GM23338 (cell line): ENCODE measurements at regions not wholly inside any gene's neighbourhood (a gene's known extent, or its start where the extent isn't known, plus 50 kb on each side); places are given as distances from the start of the nearest gene placed in this dataset.

ENCODE experiments used
- CREB1 ChIP-seq: fragments of 250-450 bp; sonication (Bioruptor Pico); IDR thresholded peaks from 2 replicates; pipeline ENCODE4 v1.5.0; 2020; ENCODE audit warnings: low read depth, mild to moderate bottlenecking, moderate library complexity
- EZH2phosphoT487 ChIP-seq: fragments of 200-600 bp; sonication (generic); IDR thresholded peaks from one replicate; pipeline ENCODE4 v1.8.1; 2018; ENCODE audit warnings: antibody characterized with exemption; ENCODE audit not compliant: unreplicated experiment
- JUNB ChIP-seq: IDR thresholded peaks from one replicate; pipeline ENCODE4 v1.6.1; 2016; ENCODE audit warnings: antibody characterized with exemption; ENCODE audit not compliant: unreplicated experiment
- NANOG ChIP-seq: IDR thresholded peaks from 2 replicates; pipeline ENCODE4 v1.6.1; 2016; ENCODE audit warnings: antibody characterized with exemption, borderline replicate concordance
- POLR2AphosphoS5 ChIP-seq: IDR thresholded peaks from 2 replicates; pipeline ENCODE4 v1.6.1; 2016; ENCODE audit warnings: antibody characterized with exemption, low read depth
- REST ChIP-seq: IDR thresholded peaks from one replicate; pipeline ENCODE4 v1.6.1; 2018; ENCODE audit warnings: antibody characterized with exemption; ENCODE audit not compliant: unreplicated experiment
- STAT1 ChIP-seq: IDR thresholded peaks from one replicate; pipeline ENCODE4 v1.6.1; 2016; ENCODE audit warnings: antibody characterized with exemption; ENCODE audit not compliant: unreplicated experiment
- ZNF114 ChIP-seq: fragments of 250-450 bp; sonication (Bioruptor Pico); IDR thresholded peaks from 2 replicates; pipeline ENCODE4 v1.5.0; 2020; ENCODE audit warnings: mild to moderate bottlenecking, moderate library complexity
- ZNF331 ChIP-seq: fragments of 250-450 bp; sonication (Bioruptor Pico); IDR thresholded peaks from 2 replicates; pipeline ENCODE4 v1.5.0; 2020; ENCODE audit warnings: low read depth, mild to moderate bottlenecking, moderate library complexity
- TF ChIP-seq, protein P1 (sequence below): fragments of 250-450 bp; sonication (Bioruptor Pico); IDR thresholded peaks from 2 replicates; pipeline ENCODE4 v1.5.0; 2020; ENCODE audit warnings: mild to moderate bottlenecking, moderate library complexity
- TF ChIP-seq, protein P2 (sequence below), 2 experiments: fragments of 200-600 bp in 1 of 2; sonication (generic) in 1 of 2; conservative IDR thresholded peaks; 2 replicates each; pipeline versions ENCODE4 v1.5.1 to v1.6.1; 2016 to 2017; ENCODE audit warnings: antibody characterized with exemption in 2 of 2, low read depth in 2 of 2, mild to moderate bottlenecking in 2 of 2, moderate library complexity in 1 of 2

- TF ChIP-seq, protein P1, sequence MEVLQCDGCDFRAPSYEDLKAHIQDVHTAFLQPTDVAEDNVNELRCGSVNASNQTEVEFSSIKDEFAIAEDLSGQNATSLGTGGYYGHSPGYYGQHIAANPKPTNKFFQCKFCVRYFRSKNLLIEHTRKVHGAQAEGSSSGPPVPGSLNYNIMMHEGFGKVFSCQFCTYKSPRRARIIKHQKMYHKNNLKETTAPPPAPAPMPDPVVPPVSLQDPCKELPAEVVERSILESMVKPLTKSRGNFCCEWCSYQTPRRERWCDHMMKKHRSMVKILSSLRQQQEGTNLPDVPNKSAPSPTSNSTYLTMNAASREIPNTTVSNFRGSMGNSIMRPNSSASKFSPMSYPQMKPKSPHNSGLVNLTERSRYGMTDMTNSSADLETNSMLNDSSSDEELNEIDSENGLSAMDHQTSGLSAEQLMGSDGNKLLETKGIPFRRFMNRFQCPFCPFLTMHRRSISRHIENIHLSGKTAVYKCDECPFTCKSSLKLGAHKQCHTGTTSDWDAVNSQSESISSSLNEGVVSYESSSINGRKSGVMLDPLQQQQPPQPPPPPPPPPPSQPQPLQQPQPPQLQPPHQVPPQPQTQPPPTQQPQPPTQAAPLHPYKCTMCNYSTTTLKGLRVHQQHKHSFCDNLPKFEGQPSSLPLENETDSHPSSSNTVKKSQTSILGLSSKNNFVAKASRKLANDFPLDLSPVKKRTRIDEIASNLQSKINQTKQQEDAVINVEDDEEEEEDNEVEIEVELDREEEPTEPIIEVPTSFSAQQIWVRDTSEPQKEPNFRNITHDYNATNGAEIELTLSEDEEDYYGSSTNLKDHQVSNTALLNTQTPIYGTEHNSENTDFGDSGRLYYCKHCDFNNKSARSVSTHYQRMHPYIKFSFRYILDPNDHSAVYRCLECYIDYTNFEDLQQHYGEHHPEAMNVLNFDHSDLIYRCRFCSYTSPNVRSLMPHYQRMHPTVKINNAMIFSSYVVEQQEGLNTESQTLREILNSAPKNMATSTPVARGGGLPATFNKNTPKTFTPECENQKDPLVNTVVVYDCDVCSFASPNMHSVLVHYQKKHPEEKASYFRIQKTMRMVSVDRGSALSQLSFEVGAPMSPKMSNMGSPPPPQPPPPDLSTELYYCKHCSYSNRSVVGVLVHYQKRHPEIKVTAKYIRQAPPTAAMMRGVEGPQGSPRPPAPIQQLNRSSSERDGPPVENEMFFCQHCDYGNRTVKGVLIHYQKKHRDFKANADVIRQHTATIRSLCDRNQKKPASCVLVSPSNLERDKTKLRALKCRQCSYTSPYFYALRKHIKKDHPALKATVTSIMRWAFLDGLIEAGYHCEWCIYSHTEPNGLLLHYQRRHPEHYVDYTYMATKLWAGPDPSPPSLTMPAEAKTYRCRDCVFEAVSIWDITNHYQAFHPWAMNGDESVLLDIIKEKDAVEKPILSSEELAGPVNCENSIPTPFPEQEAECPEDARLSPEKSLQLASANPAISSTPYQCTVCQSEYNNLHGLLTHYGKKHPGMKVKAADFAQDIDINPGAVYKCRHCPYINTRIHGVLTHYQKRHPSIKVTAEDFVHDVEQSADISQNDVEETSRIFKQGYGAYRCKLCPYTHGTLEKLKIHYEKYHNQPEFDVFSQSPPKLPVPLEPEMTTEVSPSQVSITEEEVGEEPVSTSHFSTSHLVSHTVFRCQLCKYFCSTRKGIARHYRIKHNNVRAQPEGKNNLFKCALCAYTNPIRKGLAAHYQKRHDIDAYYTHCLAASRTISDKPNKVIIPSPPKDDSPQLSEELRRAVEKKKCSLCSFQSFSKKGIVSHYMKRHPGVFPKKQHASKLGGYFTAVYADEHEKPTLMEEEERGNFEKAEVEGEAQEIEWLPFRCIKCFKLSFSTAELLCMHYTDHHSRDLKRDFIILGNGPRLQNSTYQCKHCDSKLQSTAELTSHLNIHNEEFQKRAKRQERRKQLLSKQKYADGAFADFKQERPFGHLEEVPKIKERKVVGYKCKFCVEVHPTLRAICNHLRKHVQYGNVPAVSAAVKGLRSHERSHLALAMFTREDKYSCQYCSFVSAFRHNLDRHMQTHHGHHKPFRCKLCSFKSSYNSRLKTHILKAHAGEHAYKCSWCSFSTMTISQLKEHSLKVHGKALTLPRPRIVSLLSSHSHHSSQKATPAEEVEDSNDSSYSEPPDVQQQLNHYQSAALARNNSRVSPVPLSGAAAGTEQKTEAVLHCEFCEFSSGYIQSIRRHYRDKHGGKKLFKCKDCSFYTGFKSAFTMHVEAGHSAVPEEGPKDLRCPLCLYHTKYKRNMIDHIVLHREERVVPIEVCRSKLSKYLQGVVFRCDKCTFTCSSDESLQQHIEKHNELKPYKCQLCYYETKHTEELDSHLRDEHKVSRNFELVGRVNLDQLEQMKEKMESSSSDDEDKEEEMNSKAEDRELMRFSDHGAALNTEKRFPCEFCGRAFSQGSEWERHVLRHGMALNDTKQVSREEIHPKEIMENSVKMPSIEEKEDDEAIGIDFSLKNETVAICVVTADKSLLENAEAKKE, result no peak
- no peak for TF ChIP-seq STAT1
- TF ChIP-seq NANOG, result no peak
- no peak for TF ChIP-seq CREB1 (CRISPR knock-in tag)
- TF ChIP-seq JUNB, result no peak
- TF ChIP-seq ZNF331 (CRISPR knock-in tag), result no peak
- no peak for TF ChIP-seq ZNF114 (CRISPR knock-in tag)
- TF ChIP-seq POLR2AphosphoS5, result no peak
- TF ChIP-seq REST, result no peak
- TF ChIP-seq EZH2phosphoT487, result no peak
- TF ChIP-seq, protein P2, sequence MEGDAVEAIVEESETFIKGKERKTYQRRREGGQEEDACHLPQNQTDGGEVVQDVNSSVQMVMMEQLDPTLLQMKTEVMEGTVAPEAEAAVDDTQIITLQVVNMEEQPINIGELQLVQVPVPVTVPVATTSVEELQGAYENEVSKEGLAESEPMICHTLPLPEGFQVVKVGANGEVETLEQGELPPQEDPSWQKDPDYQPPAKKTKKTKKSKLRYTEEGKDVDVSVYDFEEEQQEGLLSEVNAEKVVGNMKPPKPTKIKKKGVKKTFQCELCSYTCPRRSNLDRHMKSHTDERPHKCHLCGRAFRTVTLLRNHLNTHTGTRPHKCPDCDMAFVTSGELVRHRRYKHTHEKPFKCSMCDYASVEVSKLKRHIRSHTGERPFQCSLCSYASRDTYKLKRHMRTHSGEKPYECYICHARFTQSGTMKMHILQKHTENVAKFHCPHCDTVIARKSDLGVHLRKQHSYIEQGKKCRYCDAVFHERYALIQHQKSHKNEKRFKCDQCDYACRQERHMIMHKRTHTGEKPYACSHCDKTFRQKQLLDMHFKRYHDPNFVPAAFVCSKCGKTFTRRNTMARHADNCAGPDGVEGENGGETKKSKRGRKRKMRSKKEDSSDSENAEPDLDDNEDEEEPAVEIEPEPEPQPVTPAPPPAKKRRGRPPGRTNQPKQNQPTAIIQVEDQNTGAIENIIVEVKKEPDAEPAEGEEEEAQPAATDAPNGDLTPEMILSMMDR (conservative IDR thresholded peaks at IDR 0.05; ENCODE audit: low read depth in 2 of 2), result no peak
These were observed 522.4 kb upstream of the TLE4 start (continued) for GRCh38 chr9:79049371-79049770.
